ENCODE measurements at regions not wholly inside any gene's neighbourhood (a gene's known extent, or its start where the extent isn't known, plus 50 kb on each side); places are given as distances from the start of the nearest gene placed in this dataset.

DNA sequence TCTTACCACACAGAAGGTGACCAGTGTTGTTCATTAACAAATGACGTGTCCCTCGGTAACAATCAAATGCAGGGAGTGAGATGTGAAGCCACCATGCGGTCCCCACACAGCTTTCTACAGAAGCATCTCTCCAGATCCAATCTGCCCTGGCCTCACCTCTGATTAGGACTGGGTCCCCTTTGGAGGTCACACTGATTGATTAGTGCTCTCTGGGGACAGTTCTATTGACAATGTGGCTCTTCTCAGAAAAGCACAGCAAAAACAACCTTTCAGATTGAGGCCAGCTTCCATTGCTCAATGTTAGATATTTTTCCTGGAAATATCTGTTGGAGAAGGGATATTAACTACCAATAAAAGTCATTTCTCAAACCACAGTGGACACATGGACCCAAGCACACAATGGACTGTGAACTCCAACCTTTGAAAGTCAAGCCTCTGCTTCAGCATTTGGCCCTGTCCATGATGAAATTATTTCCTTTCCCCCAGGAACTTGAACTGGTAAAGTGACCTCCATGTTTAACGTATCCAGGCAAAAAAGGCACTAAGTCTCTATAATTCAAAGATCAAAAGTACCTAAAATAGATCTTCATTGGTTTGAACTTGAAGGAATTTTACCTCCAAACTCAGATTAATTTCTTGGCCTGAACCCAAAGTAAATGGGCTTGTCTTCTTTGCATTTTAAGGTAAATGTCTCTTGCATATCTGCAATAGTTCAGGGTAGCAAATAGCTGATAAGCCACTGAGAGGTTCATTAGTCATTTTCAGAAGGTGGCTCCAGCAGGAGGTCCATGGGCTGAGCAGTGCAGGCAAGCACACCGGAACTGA is 118.5 kb downstream of the FOXA2 start:
- Mint-ChIP-seq H3K36me3 (ENCODE audit: insufficient read depth, unreplicated experiment) (no peaks in the 10 kb centered on the region), H3K27ac (ENCODE audit: unreplicated experiment) (no peak overlapping the region), H3K4me1 (ENCODE audit: low read depth, unreplicated experiment) (peaks cover 14% of the 10 kb centered on the region), H3K4me3 (ENCODE audit: unreplicated experiment) (no peak overlapping the region), H3K27me3 (ENCODE audit: insufficient read depth, unreplicated experiment) (no peaks in the 10 kb centered on the region), H3K9me3 (ENCODE audit: unreplicated experiment) (no peaks in the 10 kb centered on the region)
- no peaks in the 10 kb centered on the region for H3K36me3 ChIP-seq (ENCODE audit: control insufficient read depth, insufficient read depth, low read length)
- no peaks in the 10 kb centered on the region for H3K27me3 ChIP-seq (replicated peaks; ENCODE audit: control insufficient read depth, insufficient read depth, low read length)
- H3K4me3 ChIP-seq (ENCODE audit: low read depth, low read length) = no peak overlapping the region
- TF ChIP-seq, protein P1, sequence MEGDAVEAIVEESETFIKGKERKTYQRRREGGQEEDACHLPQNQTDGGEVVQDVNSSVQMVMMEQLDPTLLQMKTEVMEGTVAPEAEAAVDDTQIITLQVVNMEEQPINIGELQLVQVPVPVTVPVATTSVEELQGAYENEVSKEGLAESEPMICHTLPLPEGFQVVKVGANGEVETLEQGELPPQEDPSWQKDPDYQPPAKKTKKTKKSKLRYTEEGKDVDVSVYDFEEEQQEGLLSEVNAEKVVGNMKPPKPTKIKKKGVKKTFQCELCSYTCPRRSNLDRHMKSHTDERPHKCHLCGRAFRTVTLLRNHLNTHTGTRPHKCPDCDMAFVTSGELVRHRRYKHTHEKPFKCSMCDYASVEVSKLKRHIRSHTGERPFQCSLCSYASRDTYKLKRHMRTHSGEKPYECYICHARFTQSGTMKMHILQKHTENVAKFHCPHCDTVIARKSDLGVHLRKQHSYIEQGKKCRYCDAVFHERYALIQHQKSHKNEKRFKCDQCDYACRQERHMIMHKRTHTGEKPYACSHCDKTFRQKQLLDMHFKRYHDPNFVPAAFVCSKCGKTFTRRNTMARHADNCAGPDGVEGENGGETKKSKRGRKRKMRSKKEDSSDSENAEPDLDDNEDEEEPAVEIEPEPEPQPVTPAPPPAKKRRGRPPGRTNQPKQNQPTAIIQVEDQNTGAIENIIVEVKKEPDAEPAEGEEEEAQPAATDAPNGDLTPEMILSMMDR (IDR thresholded peaks at IDR 0.05; ENCODE audit: insufficient read depth in 1 of 2, low read depth in 1 of 2, low read length in 1 of 2, severe bottlenecking in 1 of 2, unreplicated experiment in 1 of 2) = no peak
- BruUV-seq (replicated peaks) = no TSS peak
- H3K4me1 ChIP-seq = peaks cover 16% of the 10 kb centered on the region
- H3K9me3 ChIP-seq = no peaks in the 10 kb centered on the region
- ChIA-PET CTCF (no interaction called here), POLR2A (no interaction called here)
- intact Hi-C loops (cut with micrococcal nuclease; ENCODE audit: unreplicated experiment) = no loop called here
- DNase-seq = no peak

DNA sequence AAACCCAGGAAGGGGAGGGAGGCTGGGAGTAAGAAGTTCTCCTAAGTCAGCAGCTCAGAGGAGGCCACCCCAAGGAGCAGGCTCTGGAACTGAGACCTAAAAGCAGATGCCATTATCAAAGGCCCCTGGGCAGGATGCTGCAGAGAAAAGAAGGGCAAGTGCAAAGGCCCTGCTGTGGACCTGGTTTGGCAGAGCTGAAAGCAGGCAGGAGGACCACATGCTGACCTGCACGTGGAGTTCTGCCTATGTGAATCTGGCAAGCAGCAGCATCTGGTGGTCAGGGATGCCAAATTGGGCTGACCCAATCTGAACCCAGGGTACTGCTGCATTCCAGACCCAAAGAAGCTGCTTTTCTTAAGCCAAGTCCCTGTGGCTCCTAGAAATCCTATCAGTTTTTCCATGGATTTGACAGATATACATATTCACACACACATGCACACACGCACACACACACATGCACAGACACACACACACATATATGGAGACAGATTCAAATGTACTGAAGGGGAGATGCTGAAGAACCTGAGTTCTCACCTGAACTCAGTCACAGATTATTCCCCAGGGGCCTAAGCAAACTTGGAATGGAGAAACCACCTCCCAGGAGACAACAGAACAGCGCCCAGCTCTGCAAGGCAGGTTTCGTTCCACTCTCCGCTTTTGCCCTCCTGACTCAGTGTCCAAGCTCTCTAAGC is 119.9 kb downstream of the FOXA2 start:
- Mint-ChIP-seq H3K27ac (ENCODE audit: unreplicated experiment) (no peak overlapping the region), H3K27me3 (ENCODE audit: insufficient read depth, unreplicated experiment) (no peaks in the 10 kb centered on the region), H3K4me3 (ENCODE audit: unreplicated experiment) (no peak overlapping the region), H3K9me3 (ENCODE audit: unreplicated experiment) (no peaks in the 10 kb centered on the region), H3K36me3 (ENCODE audit: insufficient read depth, unreplicated experiment) (no peaks in the 10 kb centered on the region), H3K4me1 (ENCODE audit: low read depth, unreplicated experiment) (peaks cover 14% of the 10 kb centered on the region)
- intact Hi-C loops (cut with micrococcal nuclease; ENCODE audit: unreplicated experiment) = no loop called here
- TF ChIP-seq, protein P1 (IDR thresholded peaks at IDR 0.05; ENCODE audit: insufficient read depth in 1 of 2, low read depth in 1 of 2, low read length in 1 of 2, severe bottlenecking in 1 of 2, unreplicated experiment in 1 of 2) = no peak
- H3K9me3 ChIP-seq = no peaks in the 10 kb centered on the region
- ChIA-PET CTCF (no interaction called here), POLR2A (no interaction called here)
- no peak overlapping the region for H3K4me3 ChIP-seq (ENCODE audit: low read depth, low read length)
- BruUV-seq (replicated peaks) = no TSS peak
- peaks cover 7% of the 10 kb centered on the region; the same call in 1 of the 2 replicates for H3K4me1 ChIP-seq
- no peaks in the 10 kb centered on the region for H3K36me3 ChIP-seq (ENCODE audit: control insufficient read depth, insufficient read depth, low read length)
- DNase-seq = no peak
- no peaks in the 10 kb centered on the region for H3K27me3 ChIP-seq (replicated peaks; ENCODE audit: control insufficient read depth, insufficient read depth, low read length)

DNA sequence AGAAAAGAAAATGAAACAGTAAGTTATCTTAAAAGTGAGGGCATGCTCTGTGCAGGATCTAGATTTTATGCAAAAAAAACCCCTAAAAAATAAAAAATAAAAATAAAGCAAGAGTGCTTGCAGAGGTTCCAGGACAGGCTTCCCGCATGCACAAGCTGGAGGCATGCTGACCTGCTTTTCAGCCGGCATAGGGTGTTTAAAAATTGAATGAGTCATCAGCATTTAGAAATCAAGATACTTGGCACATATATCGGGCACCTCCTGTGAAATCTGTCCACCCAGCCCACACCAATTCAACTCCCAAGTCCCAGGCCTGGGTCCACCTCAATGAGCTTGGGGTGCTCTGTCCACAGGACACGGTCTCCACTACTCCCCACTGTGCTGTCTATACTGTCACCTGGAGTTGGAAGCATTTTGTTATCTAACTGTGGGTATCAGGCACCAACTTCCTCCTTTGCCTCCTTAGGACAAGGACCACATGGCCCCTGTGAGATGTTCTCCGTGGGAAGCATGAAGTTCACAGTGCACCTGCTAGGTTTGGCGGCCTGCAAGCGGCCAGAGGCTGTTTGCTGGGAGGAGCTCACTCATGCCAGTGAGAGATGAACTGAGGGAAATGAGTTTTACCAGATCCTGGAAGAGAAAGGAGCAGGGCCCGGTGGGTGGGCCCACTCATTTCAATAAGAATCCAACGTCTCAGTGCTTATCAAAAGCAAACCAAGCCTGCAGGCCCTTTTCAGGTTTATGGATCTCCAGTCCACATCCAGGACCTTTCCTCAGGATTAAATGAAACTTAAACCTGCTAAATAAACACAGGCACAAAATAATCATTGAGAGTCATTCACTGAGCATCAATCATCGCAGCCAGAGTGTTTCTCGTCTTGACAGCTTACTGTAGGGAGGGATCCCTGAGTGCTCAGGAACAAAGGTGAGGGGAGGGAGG is 121.1 kb downstream of the FOXA2 start:
- H3K36me3 ChIP-seq (ENCODE audit: control insufficient read depth, insufficient read depth, low read length) = no peaks in the 10 kb centered on the region
- no peak overlapping the region for H3K4me3 ChIP-seq (ENCODE audit: low read depth, low read length)
- Mint-ChIP-seq H3K4me1 (ENCODE audit: low read depth, unreplicated experiment) (peaks cover 14% of the 10 kb centered on the region), H3K9me3 (ENCODE audit: unreplicated experiment) (no peaks in the 10 kb centered on the region), H3K27me3 (ENCODE audit: insufficient read depth, unreplicated experiment) (no peaks in the 10 kb centered on the region), H3K4me3 (ENCODE audit: unreplicated experiment) (no peak overlapping the region), H3K27ac (ENCODE audit: unreplicated experiment) (no peak overlapping the region), H3K36me3 (ENCODE audit: insufficient read depth, unreplicated experiment) (no peaks in the 10 kb centered on the region)
- intact Hi-C loops (cut with micrococcal nuclease; ENCODE audit: unreplicated experiment) = no loop called here
- CTCF ChIA-PET = no interaction called here
- no TSS peak for BruUV-seq (replicated peaks)
- H3K9me3 ChIP-seq = no peaks in the 10 kb centered on the region
- POLR2A ChIA-PET = no interaction called here
- TF ChIP-seq, protein P1 (IDR thresholded peaks at IDR 0.05; ENCODE audit: insufficient read depth in 1 of 2, low read depth in 1 of 2, low read length in 1 of 2, severe bottlenecking in 1 of 2, unreplicated experiment in 1 of 2) = no peak
- no peaks in the 10 kb centered on the region for H3K27me3 ChIP-seq (replicated peaks; ENCODE audit: control insufficient read depth, insufficient read depth, low read length)
- peaks cover 7% of the 10 kb centered on the region; the same call in 1 of the 2 replicates for H3K4me1 ChIP-seq
- DNase-seq = no peak

Data from Caco-2 (cell line).